WTC11 (cell line): ENCODE measurements at regions not wholly inside any gene's neighbourhood (a gene's known extent, or its start where the extent isn't known, plus 50 kb on each side); places are given as distances from the start of the nearest gene placed in this dataset.

Experiments used
- FOXJ3 ChIP-seq: sonication (generic); formaldehyde crosslinking; IDR thresholded peaks from 2 replicates; pipeline ENCODE4 v1.9.0; 2021; ENCODE audit warnings: missing genetic modification reagents, mild to moderate bottlenecking, borderline replicate concordance
- NR1H2 ChIP-seq: sonication (generic); formaldehyde crosslinking; IDR thresholded peaks from 2 replicates; pipeline ENCODE4 v1.9.0; 2021; ENCODE audit warnings: mild to moderate bottlenecking, moderate library complexity, missing genetic modification reagents
- TCF7 ChIP-seq: sonication (generic); formaldehyde crosslinking; IDR thresholded peaks from 2 replicates; pipeline ENCODE4 v1.8.0; 2022; ENCODE audit warnings: mild to moderate bottlenecking, low read depth, missing genetic modification reagents, moderate library complexity
- ZBTB21 ChIP-seq: sonication (generic); formaldehyde crosslinking; IDR thresholded peaks from 2 replicates; pipeline ENCODE4 v1.8.1; 2023; ENCODE audit warnings: mild to moderate bottlenecking, missing genetic modification reagents, borderline replicate concordance
- ZNF317 ChIP-seq: sonication (generic); formaldehyde crosslinking; IDR thresholded peaks from 2 replicates; pipeline ENCODE4 v1.8.1; 2023; ENCODE audit warnings: low read depth, mild to moderate bottlenecking, moderate library complexity, missing genetic modification reagents, borderline replicate concordance
- TF ChIP-seq, protein P1 (sequence below): sonication (generic); formaldehyde crosslinking; IDR thresholded peaks from 2 replicates; pipeline ENCODE4 v1.8.1; 2023; ENCODE audit warnings: mild to moderate bottlenecking, missing genetic modification reagents, moderate library complexity
- TF ChIP-seq, protein P2 (sequence below): fragments of 200-600 bp; IDR thresholded peaks from 2 replicates; pipeline ENCODE4 v1.8.0; 2022; ENCODE audit warnings: antibody characterized with exemption
- TF ChIP-seq, protein P3 (sequence below): sonication (generic); formaldehyde crosslinking; IDR thresholded peaks from 2 replicates; pipeline ENCODE4 v1.8.1; 2023; ENCODE audit warnings: mild to moderate bottlenecking, missing genetic modification reagents
- TF ChIP-seq, protein P4 (sequence below): sonication (generic); formaldehyde crosslinking; IDR thresholded peaks from 2 replicates; pipeline ENCODE4 v1.8.0; 2022; ENCODE audit warnings: mild to moderate bottlenecking, missing genetic modification reagents
- TF ChIP-seq, protein P5 (sequence below): sonication (generic); formaldehyde crosslinking; IDR thresholded peaks from 2 replicates; pipeline ENCODE4 v1.8.1; 2023; ENCODE audit warnings: mild to moderate bottlenecking, missing genetic modification reagents
- TF ChIP-seq, protein P6 (sequence below): sonication (generic); formaldehyde crosslinking; IDR thresholded peaks from 2 replicates; pipeline ENCODE4 v1.8.1; 2023; ENCODE audit warnings: mild to moderate bottlenecking, moderate library complexity, missing genetic modification reagents
- TF ChIP-seq, protein P7 (sequence below): sonication (generic); formaldehyde crosslinking; IDR thresholded peaks from 2 replicates; pipeline ENCODE4 v1.8.1; 2022; ENCODE audit warnings: low read depth, missing genetic modification reagents, borderline replicate concordance
- TF ChIP-seq, protein P8 (sequence below): sonication (generic); formaldehyde crosslinking; IDR thresholded peaks from 2 replicates; pipeline ENCODE4 v1.8.0; 2022; ENCODE audit warnings: mild to moderate bottlenecking, missing genetic modification reagents

DNA sequence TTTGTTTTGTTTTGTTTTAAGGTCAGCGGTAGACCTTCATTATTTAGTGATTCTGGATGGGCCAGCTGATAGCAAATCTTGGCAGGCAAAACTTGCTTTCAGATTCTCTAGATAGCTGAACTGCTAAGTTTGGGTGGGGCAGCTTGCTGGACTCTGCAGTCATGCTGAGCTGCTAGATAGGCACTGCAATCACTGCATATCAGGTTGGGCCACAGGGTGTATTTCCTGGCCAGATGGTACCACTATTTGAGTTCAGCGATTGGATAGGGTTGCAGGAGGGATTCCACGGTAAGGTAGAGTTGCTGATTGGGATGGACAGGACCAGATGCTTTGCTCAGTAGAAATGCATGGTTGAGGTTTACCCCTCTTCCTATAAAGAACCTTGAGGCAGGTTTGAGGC, 579.3 kb upstream of the ADGRL4 start:
- TF ChIP-seq, protein P1, sequence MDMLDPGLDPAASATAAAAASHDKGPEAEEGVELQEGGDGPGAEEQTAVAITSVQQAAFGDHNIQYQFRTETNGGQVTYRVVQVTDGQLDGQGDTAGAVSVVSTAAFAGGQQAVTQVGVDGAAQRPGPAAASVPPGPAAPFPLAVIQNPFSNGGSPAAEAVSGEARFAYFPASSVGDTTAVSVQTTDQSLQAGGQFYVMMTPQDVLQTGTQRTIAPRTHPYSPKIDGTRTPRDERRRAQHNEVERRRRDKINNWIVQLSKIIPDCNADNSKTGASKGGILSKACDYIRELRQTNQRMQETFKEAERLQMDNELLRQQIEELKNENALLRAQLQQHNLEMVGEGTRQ (CRISPR knock-in tag), result no peak
- TF ChIP-seq, protein P2, sequence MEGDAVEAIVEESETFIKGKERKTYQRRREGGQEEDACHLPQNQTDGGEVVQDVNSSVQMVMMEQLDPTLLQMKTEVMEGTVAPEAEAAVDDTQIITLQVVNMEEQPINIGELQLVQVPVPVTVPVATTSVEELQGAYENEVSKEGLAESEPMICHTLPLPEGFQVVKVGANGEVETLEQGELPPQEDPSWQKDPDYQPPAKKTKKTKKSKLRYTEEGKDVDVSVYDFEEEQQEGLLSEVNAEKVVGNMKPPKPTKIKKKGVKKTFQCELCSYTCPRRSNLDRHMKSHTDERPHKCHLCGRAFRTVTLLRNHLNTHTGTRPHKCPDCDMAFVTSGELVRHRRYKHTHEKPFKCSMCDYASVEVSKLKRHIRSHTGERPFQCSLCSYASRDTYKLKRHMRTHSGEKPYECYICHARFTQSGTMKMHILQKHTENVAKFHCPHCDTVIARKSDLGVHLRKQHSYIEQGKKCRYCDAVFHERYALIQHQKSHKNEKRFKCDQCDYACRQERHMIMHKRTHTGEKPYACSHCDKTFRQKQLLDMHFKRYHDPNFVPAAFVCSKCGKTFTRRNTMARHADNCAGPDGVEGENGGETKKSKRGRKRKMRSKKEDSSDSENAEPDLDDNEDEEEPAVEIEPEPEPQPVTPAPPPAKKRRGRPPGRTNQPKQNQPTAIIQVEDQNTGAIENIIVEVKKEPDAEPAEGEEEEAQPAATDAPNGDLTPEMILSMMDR, result no peak
- TF ChIP-seq, protein P3, sequence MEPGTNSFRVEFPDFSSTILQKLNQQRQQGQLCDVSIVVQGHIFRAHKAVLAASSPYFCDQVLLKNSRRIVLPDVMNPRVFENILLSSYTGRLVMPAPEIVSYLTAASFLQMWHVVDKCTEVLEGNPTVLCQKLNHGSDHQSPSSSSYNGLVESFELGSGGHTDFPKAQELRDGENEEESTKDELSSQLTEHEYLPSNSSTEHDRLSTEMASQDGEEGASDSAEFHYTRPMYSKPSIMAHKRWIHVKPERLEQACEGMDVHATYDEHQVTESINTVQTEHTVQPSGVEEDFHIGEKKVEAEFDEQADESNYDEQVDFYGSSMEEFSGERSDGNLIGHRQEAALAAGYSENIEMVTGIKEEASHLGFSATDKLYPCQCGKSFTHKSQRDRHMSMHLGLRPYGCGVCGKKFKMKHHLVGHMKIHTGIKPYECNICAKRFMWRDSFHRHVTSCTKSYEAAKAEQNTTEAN, result no peak
- TF ChIP-seq, protein P4, sequence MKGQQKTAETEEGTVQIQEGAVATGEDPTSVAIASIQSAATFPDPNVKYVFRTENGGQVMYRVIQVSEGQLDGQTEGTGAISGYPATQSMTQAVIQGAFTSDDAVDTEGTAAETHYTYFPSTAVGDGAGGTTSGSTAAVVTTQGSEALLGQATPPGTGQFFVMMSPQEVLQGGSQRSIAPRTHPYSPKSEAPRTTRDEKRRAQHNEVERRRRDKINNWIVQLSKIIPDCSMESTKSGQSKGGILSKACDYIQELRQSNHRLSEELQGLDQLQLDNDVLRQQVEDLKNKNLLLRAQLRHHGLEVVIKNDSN (CRISPR knock-in tag), result no peak
- TF ChIP-seq, protein P5, sequence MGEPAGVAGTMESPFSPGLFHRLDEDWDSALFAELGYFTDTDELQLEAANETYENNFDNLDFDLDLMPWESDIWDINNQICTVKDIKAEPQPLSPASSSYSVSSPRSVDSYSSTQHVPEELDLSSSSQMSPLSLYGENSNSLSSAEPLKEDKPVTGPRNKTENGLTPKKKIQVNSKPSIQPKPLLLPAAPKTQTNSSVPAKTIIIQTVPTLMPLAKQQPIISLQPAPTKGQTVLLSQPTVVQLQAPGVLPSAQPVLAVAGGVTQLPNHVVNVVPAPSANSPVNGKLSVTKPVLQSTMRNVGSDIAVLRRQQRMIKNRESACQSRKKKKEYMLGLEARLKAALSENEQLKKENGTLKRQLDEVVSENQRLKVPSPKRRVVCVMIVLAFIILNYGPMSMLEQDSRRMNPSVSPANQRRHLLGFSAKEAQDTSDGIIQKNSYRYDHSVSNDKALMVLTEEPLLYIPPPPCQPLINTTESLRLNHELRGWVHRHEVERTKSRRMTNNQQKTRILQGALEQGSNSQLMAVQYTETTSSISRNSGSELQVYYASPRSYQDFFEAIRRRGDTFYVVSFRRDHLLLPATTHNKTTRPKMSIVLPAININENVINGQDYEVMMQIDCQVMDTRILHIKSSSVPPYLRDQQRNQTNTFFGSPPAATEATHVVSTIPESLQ, result no peak
- TF ChIP-seq FOXJ3 (no peak), ZBTB21 (no peak), NR1H2 (CRISPR knock-in tag) (no peak), ZNF317 (no peak), TCF7 (no peak)
- TF ChIP-seq, protein P6, sequence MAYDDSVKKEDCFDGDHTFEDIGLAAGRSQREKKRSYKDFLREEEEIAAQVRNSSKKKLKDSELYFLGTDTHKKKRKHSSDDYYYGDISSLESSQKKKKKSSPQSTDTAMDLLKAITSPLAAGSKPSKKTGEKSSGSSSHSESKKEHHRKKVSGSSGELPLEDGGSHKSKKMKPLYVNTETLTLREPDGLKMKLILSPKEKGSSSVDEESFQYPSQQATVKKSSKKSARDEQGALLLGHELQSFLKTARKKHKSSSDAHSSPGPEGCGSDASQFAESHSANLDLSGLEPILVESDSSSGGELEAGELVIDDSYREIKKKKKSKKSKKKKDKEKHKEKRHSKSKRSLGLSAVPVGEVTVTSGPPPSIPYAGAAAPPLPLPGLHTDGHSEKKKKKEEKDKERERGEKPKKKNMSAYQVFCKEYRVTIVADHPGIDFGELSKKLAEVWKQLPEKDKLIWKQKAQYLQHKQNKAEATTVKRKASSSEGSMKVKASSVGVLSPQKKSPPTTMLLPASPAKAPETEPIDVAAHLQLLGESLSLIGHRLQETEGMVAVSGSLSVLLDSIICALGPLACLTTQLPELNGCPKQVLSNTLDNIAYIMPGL, result no peak
- TF ChIP-seq, protein P7, sequence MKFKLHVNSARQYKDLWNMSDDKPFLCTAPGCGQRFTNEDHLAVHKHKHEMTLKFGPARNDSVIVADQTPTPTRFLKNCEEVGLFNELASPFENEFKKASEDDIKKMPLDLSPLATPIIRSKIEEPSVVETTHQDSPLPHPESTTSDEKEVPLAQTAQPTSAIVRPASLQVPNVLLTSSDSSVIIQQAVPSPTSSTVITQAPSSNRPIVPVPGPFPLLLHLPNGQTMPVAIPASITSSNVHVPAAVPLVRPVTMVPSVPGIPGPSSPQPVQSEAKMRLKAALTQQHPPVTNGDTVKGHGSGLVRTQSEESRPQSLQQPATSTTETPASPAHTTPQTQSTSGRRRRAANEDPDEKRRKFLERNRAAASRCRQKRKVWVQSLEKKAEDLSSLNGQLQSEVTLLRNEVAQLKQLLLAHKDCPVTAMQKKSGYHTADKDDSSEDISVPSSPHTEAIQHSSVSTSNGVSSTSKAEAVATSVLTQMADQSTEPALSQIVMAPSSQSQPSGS, result no peak
- TF ChIP-seq, protein P8, sequence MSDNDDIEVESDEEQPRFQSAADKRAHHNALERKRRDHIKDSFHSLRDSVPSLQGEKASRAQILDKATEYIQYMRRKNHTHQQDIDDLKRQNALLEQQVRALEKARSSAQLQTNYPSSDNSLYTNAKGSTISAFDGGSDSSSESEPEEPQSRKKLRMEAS (CRISPR knock-in tag), result no peak
